ENCODE measurements at regions not wholly inside any gene's neighbourhood (a gene's known extent, or its start where the extent isn't known, plus 50 kb on each side); places are given as distances from the start of the nearest gene placed in this dataset.

GRCh38 chr2:20567159-20567925 is 83.6 kb downstream of the HS1BP3 start:
- Histone ChIP-seq H3K27ac (peak overlapping the region; percentile 73 to 74), H3K4me1 (peaks cover 0 to 19% (median 12%) of the 10 kb centered on the region in 4 donors), H3K36me3 (no peaks in the 10 kb centered on the region), H3K4me3 (no peak overlapping the region), H3K27me3 (no peaks in the 10 kb centered on the region), H3K9me3 (no peaks in the 10 kb centered on the region)
- no peak for TF ChIP-seq CTCF (IDR thresholded peaks at IDR 0.05)
- peak in 1 of 2 donors; percentile 56 for DNase-seq
- intact Hi-C loops (cut with DNase I; ENCODE audit: low total_unique reads) = no loop called here

Measured in tibial artery (tissue), 4 donors.